KOPT-K1 (cell line): ENCODE measurements at regions not wholly inside any gene's neighbourhood (a gene's known extent, or its start where the extent isn't known, plus 50 kb on each side); places are given as distances from the start of the nearest gene placed in this dataset.
"Not testable (repeated sequence)": the region's sequence is repeated elsewhere in the genome, so short reads cannot be mapped to it uniquely, and the experiment has no call there.

Experiments
- H3K27ac ChIP-seq: fragments of 200-600 bp; sonication (generic); 2 replicates; pipeline ENCODE4 v1.5.1; 2016; ENCODE audit warnings: antibody characterized with exemption, mild to moderate bottlenecking, low read depth, low read length; ENCODE audit not compliant: poor library complexity, severe bottlenecking
- H3K36me3 ChIP-seq: fragments of 200-600 bp; sonication (generic); 2 replicates; pipeline ENCODE4 v1.5.1; 2017; ENCODE audit warnings: antibody characterized with exemption, mild to moderate bottlenecking, low read length, moderate library complexity; ENCODE audit not compliant: insufficient read depth
- H3K9me3 ChIP-seq: fragments of 200-600 bp; sonication (generic); 2 replicates; pipeline ENCODE4 v1.5.1; 2017; ENCODE audit warnings: antibody characterized with exemption, low read length, mild to moderate bottlenecking; ENCODE audit not compliant: insufficient read depth, poor library complexity, severe bottlenecking

DNA sequence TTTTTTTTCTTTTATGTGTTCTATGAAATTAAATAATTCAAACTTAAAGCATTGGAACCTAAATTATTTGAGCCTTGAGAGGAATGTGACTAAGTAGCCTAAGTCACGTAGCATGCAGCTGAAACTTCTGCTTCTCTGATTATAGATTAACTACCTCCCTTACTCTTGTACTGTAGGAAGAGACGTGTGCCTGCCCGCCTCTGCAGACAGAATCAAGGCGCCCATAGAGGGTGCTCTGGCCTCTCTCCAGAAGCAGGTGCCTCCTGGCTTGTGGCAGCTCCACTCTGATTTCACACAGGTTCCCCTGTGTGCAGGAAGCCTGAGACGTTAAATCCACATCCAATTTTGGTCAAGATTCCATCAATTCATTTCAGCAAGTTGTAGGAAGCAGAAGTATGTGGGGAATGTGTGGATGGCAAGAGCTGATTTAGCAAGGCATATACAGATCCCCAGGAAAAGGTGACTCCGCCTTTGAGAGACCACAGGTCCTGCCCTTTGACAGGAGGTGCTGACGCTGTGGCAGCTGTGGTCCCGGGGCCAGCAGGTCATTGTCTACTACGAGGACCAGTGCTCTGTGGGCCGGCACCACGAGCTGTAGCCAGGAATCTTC lies 1418.8 kb downstream of the CDH11 start:
- Histone ChIP-seq H3K9me3 (no peaks in the 10 kb centered on the region), H3K36me3 (no peaks in the 10 kb centered on the region), H3K27ac (no peak overlapping the region)

DNA sequence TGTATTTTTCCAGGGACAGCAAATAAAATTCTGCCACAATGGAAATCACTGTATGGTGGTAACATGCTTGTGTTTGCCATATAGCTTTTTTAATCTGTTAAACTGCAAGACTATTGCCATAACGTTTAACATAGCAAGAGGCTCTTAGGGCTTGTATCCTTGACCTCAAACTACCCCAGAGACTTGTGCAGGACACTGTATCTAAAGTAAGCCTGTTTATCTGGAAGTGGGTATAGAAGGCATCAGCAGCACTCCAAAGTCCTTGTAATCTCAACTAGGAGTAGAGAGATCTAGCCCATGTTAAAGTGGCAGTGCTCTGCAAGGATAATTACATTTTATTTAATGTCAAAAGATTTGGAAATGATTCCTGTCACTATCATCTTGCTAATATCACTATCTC lies 1424.1 kb downstream of the CDH11 start:
- Histone ChIP-seq H3K27ac (no peak overlapping the region), H3K36me3 (no peaks in the 10 kb centered on the region), H3K9me3 (no peaks in the 10 kb centered on the region)

DNA sequence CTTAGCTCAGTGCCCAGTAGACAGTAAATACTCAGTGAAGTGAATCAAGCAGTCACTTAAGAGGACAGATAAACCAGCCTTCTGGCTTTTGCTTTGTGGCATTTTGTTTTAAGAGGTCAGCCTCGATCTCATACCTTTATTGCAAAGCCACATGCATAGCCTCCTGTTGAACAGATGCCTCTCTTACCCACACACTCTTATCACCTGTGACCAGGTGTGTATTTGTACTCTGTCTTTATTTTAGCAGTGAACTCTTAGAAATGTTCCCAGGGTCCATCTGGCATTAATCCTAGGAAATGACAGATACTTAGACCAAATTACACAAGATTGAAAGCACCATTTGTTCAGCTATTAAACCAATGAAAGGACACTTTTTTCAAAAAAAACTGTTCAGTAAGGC lies 1426.5 kb downstream of the CDH11 start:
- H3K27ac ChIP-seq = no peak overlapping the region
- H3K36me3 ChIP-seq = no peaks in the 10 kb centered on the region
- no peaks in the 10 kb centered on the region for H3K9me3 ChIP-seq

DNA sequence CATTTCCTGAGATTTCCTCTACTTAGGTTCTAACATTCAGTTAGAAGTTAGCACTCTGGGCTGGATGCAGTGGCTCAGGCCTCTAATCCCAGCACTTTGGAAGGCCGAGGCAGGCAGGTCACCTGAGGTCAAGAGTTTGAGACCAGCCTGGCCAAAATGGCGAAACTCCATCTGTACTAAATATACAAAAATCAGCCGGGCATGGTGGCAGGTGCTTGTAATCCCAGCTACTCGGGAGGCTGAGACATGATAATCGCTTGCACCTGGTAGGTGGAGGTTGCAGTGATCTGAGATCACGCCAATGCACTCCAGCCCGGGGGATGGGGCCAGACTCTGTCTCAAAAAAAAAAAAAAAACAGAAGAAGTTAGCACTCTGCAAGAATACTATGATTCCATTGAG lies 1430.9 kb downstream of the CDH11 start:
- H3K27ac ChIP-seq = no peak overlapping the region

DNA sequence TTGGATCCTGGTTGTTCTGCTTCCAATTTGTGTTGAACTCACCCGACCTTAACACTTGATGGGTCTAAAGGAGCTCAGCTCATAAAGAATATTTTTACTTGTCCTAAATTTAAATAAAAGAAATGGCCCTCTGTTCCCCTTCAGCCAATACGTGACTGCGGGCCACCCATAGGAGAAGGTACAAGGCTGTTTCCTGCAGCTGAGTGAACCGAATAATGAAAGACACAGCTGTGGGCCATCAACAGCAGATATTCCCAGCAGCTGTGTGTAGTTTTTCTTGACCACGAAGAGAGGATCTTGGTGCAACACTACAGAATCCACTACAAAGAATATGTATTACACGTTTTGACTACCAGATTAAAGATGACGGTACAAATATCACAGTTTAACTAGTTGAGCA lies 1431.6 kb downstream of the CDH11 start:
- H3K27ac ChIP-seq = no peak overlapping the region
- H3K36me3 ChIP-seq = no peaks in the 10 kb centered on the region
- no peaks in the 10 kb centered on the region for H3K9me3 ChIP-seq

More for the DNA sequence above, 1430.9 kb downstream of the CDH11 start:
- no peaks in the 10 kb centered on the region for H3K9me3 ChIP-seq
- no peaks in the 10 kb centered on the region for H3K36me3 ChIP-seq

DNA sequence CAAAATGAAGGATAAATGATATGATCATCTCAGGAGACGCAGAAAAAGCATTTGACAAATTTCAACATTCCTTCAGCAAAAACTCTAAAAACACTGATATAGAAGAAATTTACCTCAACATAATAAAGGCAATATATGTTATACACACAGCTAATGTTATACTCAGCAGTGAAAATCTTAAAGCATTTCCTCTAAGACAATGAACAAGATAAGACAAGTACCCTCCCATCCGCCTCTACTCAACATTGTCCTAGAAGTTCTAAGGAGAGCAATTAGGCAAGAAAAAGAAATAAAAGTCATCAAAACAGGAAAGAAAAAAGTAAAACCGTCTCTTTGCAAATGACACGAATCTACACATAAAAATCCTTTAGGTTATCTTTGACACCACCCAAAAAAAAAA lies 1432.8 kb downstream of the CDH11 start:
- H3K36me3 ChIP-seq = no peaks in the 10 kb centered on the region
- H3K27ac ChIP-seq = no peak overlapping the region
- no peaks in the 10 kb centered on the region for H3K9me3 ChIP-seq

DNA sequence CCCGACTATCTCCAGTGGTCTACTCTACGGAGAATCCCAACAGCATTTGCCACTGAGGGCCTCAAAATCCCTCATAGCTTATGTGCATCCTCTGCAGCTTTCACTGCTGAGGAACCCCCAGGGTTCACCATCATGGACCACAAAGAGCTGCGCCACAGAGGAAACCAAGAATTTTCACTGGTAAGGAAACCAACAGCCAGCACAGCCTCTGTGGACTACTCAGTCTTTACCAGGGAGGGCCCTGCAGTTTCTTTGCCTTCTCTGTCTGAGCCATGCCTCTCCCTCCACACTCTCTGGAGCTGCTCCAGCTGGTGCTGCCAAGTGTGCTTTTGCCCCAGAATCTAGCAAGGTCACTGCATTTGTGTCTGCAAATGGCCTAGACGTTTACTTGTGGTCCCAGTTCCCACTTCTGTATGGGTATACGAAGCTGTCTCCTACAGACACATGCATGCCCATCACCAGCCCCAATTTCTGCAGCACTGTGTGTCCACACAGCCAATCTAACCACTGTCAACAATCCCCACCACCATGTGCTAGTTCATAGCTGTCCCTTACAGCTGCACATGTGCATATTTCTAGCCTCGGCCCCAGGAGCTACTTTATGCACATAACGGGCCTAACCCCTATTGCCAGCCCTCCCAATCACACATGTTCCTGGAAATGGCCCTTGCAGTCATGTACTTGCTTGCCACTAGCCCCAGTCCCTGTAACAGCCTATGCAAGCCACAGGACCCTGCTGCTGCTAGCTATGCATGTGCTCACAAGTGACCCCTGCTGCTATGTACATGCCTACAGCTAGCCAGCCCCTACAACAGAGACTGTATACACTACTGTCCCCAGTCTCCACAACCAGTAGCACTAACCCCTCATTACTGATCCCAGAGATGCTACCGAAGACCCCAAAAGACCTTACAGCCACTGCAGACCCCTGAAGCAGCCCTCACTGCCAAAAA lies 1437.4 kb downstream of the CDH11 start:
- Histone ChIP-seq H3K9me3 (no peaks in the 10 kb centered on the region), H3K27ac (no peak overlapping the region), H3K36me3 (no peaks in the 10 kb centered on the region)

DNA sequence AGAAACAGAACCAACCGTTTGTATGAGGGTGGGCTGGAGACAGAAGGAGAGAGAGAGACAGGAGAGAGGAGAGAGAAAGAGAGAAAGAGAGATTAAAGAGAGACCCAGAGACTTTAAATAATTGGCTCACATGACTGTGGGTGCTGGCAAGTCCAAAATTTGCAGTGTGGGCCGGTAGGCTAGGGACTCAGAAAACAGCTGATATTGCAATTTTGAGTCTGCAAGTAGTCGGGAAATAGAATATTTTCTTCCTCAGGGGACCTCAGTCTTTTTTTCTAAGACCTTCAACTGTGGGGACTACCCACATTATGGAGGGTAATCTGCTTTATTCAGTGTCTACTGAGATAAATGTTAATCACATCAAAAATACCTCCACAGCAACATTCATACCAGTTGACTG lies 1439.0 kb downstream of the CDH11 start:
- Histone ChIP-seq H3K27ac (no peak overlapping the region), H3K9me3 (no peaks in the 10 kb centered on the region), H3K36me3 (no peaks in the 10 kb centered on the region)

DNA sequence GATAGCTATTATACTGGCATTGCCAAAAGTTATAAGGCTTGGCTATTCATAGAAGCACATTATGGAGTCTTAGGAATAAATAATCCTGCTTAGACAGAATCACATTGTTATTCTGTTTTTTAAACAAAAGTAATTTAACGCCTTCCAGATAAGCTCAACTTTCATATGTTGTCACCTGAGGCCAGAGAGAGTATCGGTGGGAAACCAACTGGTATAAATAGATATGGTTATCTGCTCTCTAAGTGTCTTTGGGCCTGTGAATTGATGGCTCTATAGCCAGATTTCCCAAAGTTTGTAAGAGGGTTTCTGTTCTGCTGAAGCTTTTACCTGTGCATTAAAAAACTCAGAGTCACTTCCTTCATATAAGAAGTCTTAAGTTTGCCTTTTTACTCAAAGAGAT lies 1449.4 kb downstream of the CDH11 start:
- no peaks in the 10 kb centered on the region for H3K36me3 ChIP-seq
- H3K27ac ChIP-seq = no peak overlapping the region
- no peaks in the 10 kb centered on the region for H3K9me3 ChIP-seq

DNA sequence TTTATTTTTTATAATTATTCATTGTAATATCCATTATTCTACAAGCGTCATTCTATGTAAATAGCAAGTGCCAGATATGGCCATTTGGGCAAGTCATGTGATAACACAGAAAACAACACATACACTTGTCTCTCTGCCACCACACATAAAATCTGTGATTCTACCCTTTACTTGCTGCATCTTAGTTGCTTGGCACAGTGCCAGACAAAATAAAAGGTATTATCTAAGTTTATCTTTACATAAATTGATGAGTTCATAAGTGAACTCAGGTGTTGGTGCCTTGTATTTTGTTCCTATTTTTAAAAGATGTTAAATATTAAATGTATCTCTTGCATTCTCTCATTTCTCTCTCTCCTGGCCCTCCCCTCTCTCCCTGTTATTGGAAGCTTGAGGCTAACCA lies 1458.7 kb downstream of the CDH11 start:
- H3K36me3 ChIP-seq = no peaks in the 10 kb centered on the region

DNA sequence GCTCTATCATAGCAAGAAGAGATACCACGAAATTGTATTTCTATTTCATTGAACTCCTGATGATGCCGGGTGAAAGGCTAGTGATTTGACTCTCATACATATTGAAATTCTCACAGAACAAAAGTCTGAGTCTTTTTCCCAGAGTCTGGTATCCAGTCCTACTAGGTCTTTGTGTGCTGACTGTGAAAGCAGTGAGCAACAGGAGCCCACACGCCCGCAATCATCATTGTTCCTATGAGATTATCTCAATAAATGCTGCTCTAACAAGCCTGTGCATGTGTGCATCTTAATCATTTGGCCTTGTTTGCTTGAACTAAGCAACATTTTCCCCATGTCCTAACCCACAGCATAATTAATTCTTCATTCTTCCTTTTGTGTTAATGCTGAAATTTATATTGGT lies 1466.0 kb downstream of the CDH11 start:
- Histone ChIP-seq H3K36me3 (no peaks in the 10 kb centered on the region), H3K27ac (no peak overlapping the region), H3K9me3 (no peaks in the 10 kb centered on the region)

More for the DNA sequence above, 1458.7 kb downstream of the CDH11 start:
- no peak overlapping the region for H3K27ac ChIP-seq
- H3K9me3 ChIP-seq = no peaks in the 10 kb centered on the region

DNA sequence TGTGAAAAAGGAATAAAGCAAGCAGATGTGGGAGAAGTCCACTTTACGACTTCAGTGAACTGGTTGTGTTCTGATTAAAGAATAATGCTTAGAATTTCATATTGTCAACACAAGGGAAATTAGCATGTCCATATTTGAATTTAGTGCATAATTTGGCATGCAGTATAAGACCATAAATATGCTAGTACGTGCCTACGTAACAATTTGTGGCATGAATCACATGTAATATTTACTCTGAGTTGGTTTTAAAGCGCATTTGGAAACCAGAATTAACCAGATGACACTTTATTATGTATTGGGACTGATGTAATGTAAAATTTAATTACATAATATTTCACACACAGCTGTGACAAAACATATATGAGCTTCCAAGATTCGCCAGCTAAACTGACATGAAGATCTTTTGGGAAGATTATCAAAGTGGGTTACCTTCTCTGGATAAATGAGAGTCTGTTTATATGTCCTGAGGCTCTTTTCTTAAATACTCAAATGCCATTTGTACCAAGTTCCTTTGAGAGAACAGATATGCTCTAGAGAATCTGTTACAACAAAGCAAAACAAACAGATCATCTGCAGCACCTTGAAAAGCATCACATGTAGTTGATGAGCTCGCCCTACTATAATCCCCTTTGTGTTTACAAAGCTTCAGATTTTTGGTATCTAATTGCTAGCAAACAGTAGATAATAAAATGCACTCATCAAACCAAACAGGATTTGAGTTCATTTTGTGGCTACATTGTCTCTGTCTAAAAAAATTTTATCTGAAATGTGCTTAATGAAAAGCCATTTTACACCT lies 1468.6 kb downstream of the CDH11 start:
- Histone ChIP-seq H3K36me3 (no peaks in the 10 kb centered on the region), H3K9me3 (no peaks in the 10 kb centered on the region), H3K27ac (no peak overlapping the region)

DNA sequence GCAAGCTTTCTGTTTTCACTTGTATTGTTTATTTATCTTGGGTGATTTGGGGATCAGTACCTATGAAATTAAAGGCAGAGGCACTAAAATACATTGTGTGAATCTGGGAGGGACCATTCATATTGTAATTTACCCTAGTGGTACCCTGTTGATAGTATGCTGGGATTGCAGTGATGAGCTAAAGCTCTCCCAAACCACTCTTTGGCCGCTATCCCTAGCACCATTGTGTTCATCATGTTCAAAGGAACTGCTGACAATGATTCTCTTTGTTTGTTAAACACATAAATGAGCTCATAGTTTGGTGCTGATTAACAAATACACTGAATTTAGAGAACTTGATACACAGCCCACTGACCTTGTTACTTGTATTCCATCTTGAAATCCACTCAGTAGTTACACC lies 1469.8 kb downstream of the CDH11 start:
- H3K27ac ChIP-seq = no peak overlapping the region
- no peaks in the 10 kb centered on the region for H3K36me3 ChIP-seq
- no peaks in the 10 kb centered on the region for H3K9me3 ChIP-seq

DNA sequence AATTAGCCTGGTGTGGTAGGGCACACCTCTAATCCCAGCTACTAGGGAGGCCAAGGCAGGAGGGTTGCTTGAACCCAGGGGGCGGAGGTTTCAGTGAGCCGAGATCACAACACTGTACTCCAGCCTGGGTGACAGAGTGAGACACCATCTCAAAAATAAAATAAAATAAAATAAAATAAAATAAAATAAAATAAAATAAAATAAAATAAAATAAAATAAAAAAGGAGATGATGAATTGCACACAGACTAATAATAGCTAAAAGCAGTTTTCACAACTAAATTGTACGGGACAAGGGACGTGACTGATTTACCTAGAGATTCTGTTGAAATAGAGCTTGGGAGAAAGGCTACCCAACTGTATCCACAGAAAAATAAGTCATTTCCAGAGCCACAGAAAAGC lies 1471.3 kb downstream of the CDH11 start:
- H3K27ac ChIP-seq = no peak overlapping the region
- H3K36me3 ChIP-seq = no peaks in the 10 kb centered on the region

DNA sequence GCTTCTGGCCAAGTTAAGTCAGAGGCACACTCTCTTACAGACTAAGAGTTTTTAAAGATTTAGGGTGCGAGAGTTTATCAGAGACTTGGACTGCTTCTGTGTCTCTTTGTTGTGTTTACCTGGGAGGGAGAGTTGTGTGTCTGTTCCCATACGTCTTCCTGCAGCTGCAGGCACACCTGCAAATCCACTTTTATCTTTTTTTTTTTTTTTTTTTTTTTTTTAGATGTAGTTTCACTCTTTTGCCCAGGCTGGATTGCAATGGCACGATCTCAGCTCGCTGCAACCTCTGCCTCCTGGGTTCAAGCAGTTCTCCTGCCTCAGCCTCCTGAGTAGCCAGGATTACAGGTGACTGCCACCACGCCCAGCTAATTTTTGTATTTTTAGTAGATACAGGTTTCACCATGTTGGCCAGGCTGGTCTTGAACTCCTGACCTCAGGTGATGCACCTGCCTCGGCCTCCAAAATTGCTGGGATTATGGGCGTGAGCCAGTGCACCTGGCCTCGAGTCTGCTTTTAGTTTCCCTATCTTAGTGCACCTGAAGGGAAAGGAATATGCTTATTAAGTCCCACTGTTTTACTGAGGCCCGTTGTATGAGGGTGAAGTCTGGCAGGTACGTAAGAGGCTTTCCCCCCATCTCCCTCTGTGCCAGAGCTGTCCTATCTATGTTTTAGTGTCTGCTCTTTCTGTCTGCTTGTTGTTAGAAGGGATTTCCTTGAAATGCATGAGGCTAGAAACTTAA lies 1488.0 kb downstream of the CDH11 start:
- H3K27ac ChIP-seq, H3K36me3 ChIP-seq, H3K9me3 ChIP-seq: not testable (repeated sequence)

More for the DNA sequence above, 1471.3 kb downstream of the CDH11 start:
- H3K9me3 ChIP-seq = no peaks in the 10 kb centered on the region
